Mucosa of descending colon (tissue), 3 donors: ENCODE measurements at regions not wholly inside any gene's neighbourhood (a gene's known extent, or its start where the extent isn't known, plus 50 kb on each side); places are given as distances from the start of the nearest gene placed in this dataset.
"Not testable (repeated sequence)": the region's sequence is repeated elsewhere in the genome, so short reads cannot be mapped to it uniquely, and the experiment has no call there.

Experiments
- ATAC-seq: fragments of 200-7000 bp; cut with Tn5 transposase; one replicate; pipeline ENCODE4 v1.9.1; 2020; ENCODE audit warnings: mild to moderate bottlenecking, moderate library complexity
- DNase-seq, 3 donors: peaks; one replicate each; pipeline ENCODE4 v3.0.0-alpha.2; 2020
- H3K36me3 ChIP-seq: fragments of 200-600 bp; one replicate; pipeline ENCODE4 v1.8.0; 2021; ENCODE audit warnings: low read depth, mild to moderate bottlenecking
- H3K4me1 ChIP-seq: fragments of 200-600 bp; one replicate; pipeline ENCODE4 v1.8.0; 2021; ENCODE audit warnings: low read depth, mild to moderate bottlenecking
- H3K4me3 ChIP-seq: fragments of 200-600 bp; one replicate; pipeline ENCODE4 v1.8.0; 2021; ENCODE audit warnings: mild to moderate bottlenecking
- H3K9me3 ChIP-seq: fragments of 200-600 bp; one replicate; pipeline ENCODE4 v1.8.0; 2021; ENCODE audit warnings: mild to moderate bottlenecking
- CTCF ChIP-seq: fragments of 200-600 bp; IDR thresholded peaks from one replicate; pipeline ENCODE4 v1.8.0; 2022; ENCODE audit warnings: antibody characterized with exemption, mild to moderate bottlenecking
- intact Hi-C, 2 donors: fragments of 100-400 bp; cut with DNase I in 1 of 2; cut with micrococcal nuclease in 1 of 2; formaldehyde crosslinking; loops; one replicate each; pipeline versions ENCODE4 v1.11.0 to v1.11.1; 2022; cut with DNase I, micrococcal nuclease
- donor health status: DM: no; HTN: no; CAD: no; lungs with moderate emphysema.
- donor health status: DM: no; HTN: no; CAD: no.
- donor health status: DM: no; HTN: yes; CAD: no.

DNA sequence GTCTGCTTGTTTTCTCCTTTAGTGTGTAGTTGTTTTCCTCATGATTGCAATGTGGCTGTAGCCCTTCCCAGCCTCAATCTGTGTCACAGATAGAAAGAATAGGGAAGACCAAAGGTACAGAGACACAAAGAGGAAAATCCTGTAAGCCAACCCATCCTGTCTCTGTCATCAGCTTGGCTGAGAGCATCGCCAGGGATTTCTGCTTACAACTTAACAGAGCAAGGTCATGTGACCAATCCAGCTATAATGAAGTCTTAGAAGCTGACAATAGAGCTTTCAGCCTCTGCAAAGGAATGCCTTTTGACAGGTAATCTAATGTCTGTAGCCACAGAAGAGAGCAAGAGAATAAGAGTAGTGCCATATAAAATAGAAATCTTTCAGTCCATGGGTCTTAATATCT lies 1598.0 kb upstream of the AGA start:
- no peak for TF ChIP-seq CTCF
- ATAC-seq (no peak), DNase-seq (no peak)
- peaks cover 10% of the 10 kb centered on the region for H3K9me3 ChIP-seq
- H3K36me3 ChIP-seq = no peaks in the 10 kb centered on the region
- H3K4me1 ChIP-seq = no peaks in the 10 kb centered on the region
- intact Hi-C loops = no loop called here
- no peak overlapping the region for H3K4me3 ChIP-seq

GRCh38 chr4:179048839-179049453 lies 1606.7 kb upstream of the AGA start:
- no peaks in the 10 kb centered on the region for H3K36me3 ChIP-seq
- no peak for ATAC-seq
- DNase-seq = no peak
- H3K4me1 ChIP-seq = no peaks in the 10 kb centered on the region
- intact Hi-C loops = no loop called here
- no peak for TF ChIP-seq CTCF
- H3K4me3 ChIP-seq = no peak overlapping the region
- peaks cover 16% of the 10 kb centered on the region for H3K9me3 ChIP-seq

- H3K4me3 ChIP-seq = no peak overlapping the region
- TF ChIP-seq CTCF = no peak
- H3K9me3 ChIP-seq = peaks cover 13% of the 10 kb centered on the region
- no peaks in the 10 kb centered on the region for H3K36me3 ChIP-seq
- H3K4me1 ChIP-seq = no peaks in the 10 kb centered on the region
- intact Hi-C loops = no loop called here
- no peak for DNase-seq
- ATAC-seq = no peak
Observed at GRCh38 chr4:179051206-179051605, 1609.0 kb upstream of the AGA start.

- no peaks in the 10 kb centered on the region for H3K4me1 ChIP-seq
- H3K36me3 ChIP-seq = no peaks in the 10 kb centered on the region
- DNase-seq (no peak), ATAC-seq (no peak)
- intact Hi-C loops = no loop called here
- H3K4me3 ChIP-seq = no peak overlapping the region
- peaks cover 9% of the 10 kb centered on the region for H3K9me3 ChIP-seq
- no peak for TF ChIP-seq CTCF
Observed at GRCh38 chr4:179059396-179059795, 1617.2 kb upstream of the AGA start.

DNA sequence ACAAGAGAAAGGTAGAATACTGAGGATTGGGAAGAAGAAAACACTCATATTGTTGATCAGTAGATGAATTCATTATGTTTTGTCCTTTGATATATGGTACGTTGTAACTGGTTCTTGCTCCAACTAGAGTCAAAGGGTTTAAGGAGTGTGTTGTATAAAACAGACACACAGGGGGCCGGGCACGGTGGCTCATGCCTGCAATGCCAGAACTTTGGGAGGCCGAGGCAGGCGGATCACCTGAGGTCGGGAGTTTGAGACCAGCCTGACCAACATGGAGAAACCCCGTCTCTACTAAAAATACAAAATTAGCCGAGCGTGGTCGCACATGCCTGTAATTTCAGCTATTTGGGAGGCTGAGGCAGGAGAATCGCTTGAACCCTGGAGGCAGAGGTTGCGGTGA lies 1624.0 kb upstream of the AGA start:
- H3K36me3 ChIP-seq, intact Hi-C loops, ATAC-seq, H3K4me1 ChIP-seq, H3K9me3 ChIP-seq, H3K4me3 ChIP-seq, DNase-seq: not testable (repeated sequence)

DNA sequence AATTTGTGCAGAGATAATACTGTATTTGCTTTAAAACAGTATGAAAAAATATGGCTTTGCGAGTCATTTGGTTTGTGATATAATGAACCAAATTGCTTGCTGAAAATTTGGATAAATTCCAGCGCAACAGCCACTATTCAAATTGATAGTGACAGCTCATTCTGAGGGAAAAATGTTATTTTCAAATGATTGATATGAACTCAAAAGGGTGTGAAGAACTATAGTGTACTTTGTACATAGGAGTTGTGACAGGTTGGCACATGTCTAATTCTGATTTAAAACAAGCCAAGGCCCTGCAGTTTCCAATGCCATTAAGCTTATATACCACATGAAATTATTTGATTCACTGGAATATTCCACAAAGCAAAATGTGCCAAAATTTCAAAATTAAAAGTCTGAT lies 1628.9 kb upstream of the AGA start:
- ATAC-seq (no peak), DNase-seq (no peak)
- H3K4me1 ChIP-seq = no peaks in the 10 kb centered on the region
- TF ChIP-seq CTCF = no peak
- H3K9me3 ChIP-seq = peaks cover 8% of the 10 kb centered on the region
- no peak overlapping the region for H3K4me3 ChIP-seq
- intact Hi-C loops = no loop called here
- no peaks in the 10 kb centered on the region for H3K36me3 ChIP-seq
